ENCODE measurements at regions not wholly inside any gene's neighbourhood (a gene's known extent, or its start where the extent isn't known, plus 50 kb on each side); places are given as distances from the start of the nearest gene placed in this dataset.

- Mint-ChIP-seq H3K4me3 (no peak overlapping the region), H3K27ac (no peak overlapping the region), H3K36me3 (no peaks in the 10 kb centered on the region), H3K27me3 (no peaks in the 10 kb centered on the region), H3K9me3 (peaks cover 5% of the 10 kb centered on the region), H3K4me1 (ENCODE audit: unreplicated experiment) (no peaks in the 10 kb centered on the region)
- TF ChIP-seq, protein P1, sequence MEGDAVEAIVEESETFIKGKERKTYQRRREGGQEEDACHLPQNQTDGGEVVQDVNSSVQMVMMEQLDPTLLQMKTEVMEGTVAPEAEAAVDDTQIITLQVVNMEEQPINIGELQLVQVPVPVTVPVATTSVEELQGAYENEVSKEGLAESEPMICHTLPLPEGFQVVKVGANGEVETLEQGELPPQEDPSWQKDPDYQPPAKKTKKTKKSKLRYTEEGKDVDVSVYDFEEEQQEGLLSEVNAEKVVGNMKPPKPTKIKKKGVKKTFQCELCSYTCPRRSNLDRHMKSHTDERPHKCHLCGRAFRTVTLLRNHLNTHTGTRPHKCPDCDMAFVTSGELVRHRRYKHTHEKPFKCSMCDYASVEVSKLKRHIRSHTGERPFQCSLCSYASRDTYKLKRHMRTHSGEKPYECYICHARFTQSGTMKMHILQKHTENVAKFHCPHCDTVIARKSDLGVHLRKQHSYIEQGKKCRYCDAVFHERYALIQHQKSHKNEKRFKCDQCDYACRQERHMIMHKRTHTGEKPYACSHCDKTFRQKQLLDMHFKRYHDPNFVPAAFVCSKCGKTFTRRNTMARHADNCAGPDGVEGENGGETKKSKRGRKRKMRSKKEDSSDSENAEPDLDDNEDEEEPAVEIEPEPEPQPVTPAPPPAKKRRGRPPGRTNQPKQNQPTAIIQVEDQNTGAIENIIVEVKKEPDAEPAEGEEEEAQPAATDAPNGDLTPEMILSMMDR (conservative IDR thresholded peaks at IDR 0.05), result no peak
- DNase-seq (ENCODE audit: extremely low spot score, unreplicated experiment), result no peak
These were observed 58.9 kb downstream of the NUDT11 start for GRCh38 chrX:51437521-51437920.

GRCh38 chrX:51435101-51435500 is 61.3 kb downstream of the NUDT11 start:
- Mint-ChIP-seq H3K9me3 (peaks cover 5% of the 10 kb centered on the region), H3K27ac (no peak overlapping the region), H3K36me3 (no peaks in the 10 kb centered on the region), H3K4me1 (ENCODE audit: unreplicated experiment) (no peaks in the 10 kb centered on the region), H3K4me3 (no peak overlapping the region), H3K27me3 (no peaks in the 10 kb centered on the region)
- no peak for DNase-seq (ENCODE audit: extremely low spot score, unreplicated experiment)
- TF ChIP-seq, protein P1 (conservative IDR thresholded peaks at IDR 0.05), result no peak

DNA sequence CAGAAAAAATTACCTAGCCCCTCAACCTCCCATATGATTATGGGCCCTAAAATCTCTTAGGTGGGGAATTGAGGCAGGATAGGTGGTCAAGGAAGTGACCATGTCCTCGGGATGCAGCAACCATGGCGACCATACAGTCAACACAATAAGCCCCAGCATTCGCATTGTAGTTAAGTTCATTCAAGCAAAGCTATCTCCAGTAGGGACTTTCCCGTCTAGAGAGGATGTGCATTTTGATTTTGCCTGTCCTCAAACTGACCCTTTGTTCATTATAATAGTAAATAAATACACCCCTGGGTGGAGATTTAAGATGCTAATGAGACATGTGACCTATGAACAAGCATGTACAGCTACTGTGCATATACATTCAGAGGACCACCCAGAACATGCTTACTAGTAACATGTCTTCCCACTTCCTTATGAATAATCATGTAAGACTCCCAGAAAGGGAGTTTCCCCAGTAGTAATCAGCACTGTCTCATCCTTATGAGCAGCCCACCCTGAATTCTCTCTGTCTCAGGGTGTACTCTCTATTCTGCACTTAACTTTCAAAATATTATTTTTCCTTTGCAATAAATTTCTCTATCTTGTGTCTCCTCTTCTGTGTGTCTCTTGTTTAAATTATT is 74.3 kb downstream of the NUDT11 start:
- DNase-seq (ENCODE audit: extremely low spot score, unreplicated experiment), result no peak
- Mint-ChIP-seq H3K4me1 (ENCODE audit: unreplicated experiment) (no peaks in the 10 kb centered on the region), H3K9me3 (no peaks in the 10 kb centered on the region), H3K36me3 (no peaks in the 10 kb centered on the region), H3K27ac (no peak overlapping the region), H3K4me3 (no peak overlapping the region), H3K27me3 (no peaks in the 10 kb centered on the region)
- TF ChIP-seq, protein P1 (conservative IDR thresholded peaks at IDR 0.05), result no peak

DNA sequence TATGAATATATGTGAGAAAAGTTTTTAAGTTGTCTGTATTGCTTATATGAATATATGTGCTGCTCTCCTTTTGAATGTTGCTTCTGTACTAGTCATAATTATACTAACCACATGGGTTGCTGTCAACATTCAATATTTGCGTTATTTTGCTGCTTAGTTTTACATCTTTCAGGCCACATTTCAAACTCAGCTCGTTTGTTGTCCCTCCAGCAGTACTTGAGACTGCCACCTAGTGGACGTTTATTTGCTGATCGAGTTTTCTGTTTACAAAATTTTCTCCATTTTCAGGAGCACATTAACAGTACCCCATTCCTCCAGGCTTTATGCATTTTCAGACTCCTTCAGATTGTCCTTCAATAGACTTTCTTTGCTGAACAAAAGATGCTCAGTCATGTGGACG is 75.8 kb downstream of the NUDT11 start:
- TF ChIP-seq, protein P1 (conservative IDR thresholded peaks at IDR 0.05), result peak; percentile 82
- Mint-ChIP-seq H3K27ac (no peak overlapping the region), H3K27me3 (no peaks in the 10 kb centered on the region), H3K4me1 (ENCODE audit: unreplicated experiment) (no peaks in the 10 kb centered on the region), H3K36me3 (no peaks in the 10 kb centered on the region), H3K9me3 (no peaks in the 10 kb centered on the region), H3K4me3 (no peak overlapping the region)
- no peak for DNase-seq (ENCODE audit: extremely low spot score, unreplicated experiment)

- Mint-ChIP-seq H3K27ac (no peak overlapping the region), H3K4me1 (ENCODE audit: unreplicated experiment) (no peaks in the 10 kb centered on the region), H3K9me3 (peaks cover 4% of the 10 kb centered on the region), H3K27me3 (no peaks in the 10 kb centered on the region), H3K36me3 (no peaks in the 10 kb centered on the region), H3K4me3 (no peak overlapping the region)
- TF ChIP-seq, protein P1 (conservative IDR thresholded peaks at IDR 0.05), result no peak
- no peak for DNase-seq (ENCODE audit: extremely low spot score, unreplicated experiment)
These were observed 75.8 kb downstream of the NUDT10 start for GRCh38 chrX:51408462-51408861.
